Endothelial cell (in vitro differentiated cells): ENCODE measurements at regions not wholly inside any gene's neighbourhood (a gene's known extent, or its start where the extent isn't known, plus 50 kb on each side); places are given as distances from the start of the nearest gene placed in this dataset.

ENCODE experiments used
- DNase-seq: peaks from one replicate; pipeline ENCODE4 v3.0.0; 2021; ENCODE audit warnings: low spot score
- H3K27ac Mint-ChIP-seq: one replicate; pipeline ENCODE4 v1.8.0; 2021; ENCODE audit warnings: mixed read lengths, inconsistent platforms; ENCODE audit not compliant: unreplicated experiment
- H3K27me3 Mint-ChIP-seq: one replicate; pipeline ENCODE4 v1.8.0; 2021; ENCODE audit warnings: mild to moderate bottlenecking, moderate library complexity, mixed read lengths, inconsistent platforms; ENCODE audit not compliant: unreplicated experiment
- H3K36me3 Mint-ChIP-seq: one replicate; pipeline ENCODE4 v1.8.0; 2021; ENCODE audit warnings: mild to moderate bottlenecking, low read depth, mixed read lengths, inconsistent platforms; ENCODE audit not compliant: unreplicated experiment
- H3K4me1 Mint-ChIP-seq: one replicate; pipeline ENCODE4 v1.8.0; 2021; ENCODE audit warnings: mild to moderate bottlenecking, mixed read lengths, inconsistent platforms; ENCODE audit not compliant: unreplicated experiment
- H3K4me3 Mint-ChIP-seq: one replicate; pipeline ENCODE4 v1.8.0; 2021; ENCODE audit warnings: mild to moderate bottlenecking, mixed read lengths, inconsistent platforms; ENCODE audit not compliant: unreplicated experiment
- H3K9me3 Mint-ChIP-seq: one replicate; pipeline ENCODE4 v1.8.0; 2021; ENCODE audit warnings: mixed read lengths, inconsistent platforms; ENCODE audit not compliant: unreplicated experiment
- CTCF ChIP-seq: fragments of 200-600 bp; sonication (generic); IDR thresholded peaks from one replicate; pipeline ENCODE4 v1.5.0; 2021; ENCODE audit warnings: antibody characterized with exemption; ENCODE audit not compliant: unreplicated experiment

- H3K4me3 Mint-ChIP-seq, result no peak overlapping the region
- DNase-seq, result no peak
- no peak overlapping the region for H3K27ac Mint-ChIP-seq
- H3K27me3 Mint-ChIP-seq, result no peaks in the 10 kb centered on the region
- H3K9me3 Mint-ChIP-seq, result no peaks in the 10 kb centered on the region
- H3K36me3 Mint-ChIP-seq, result no peaks in the 10 kb centered on the region
- H3K4me1 Mint-ChIP-seq, result no peaks in the 10 kb centered on the region
- no peak for TF ChIP-seq CTCF
Measured at GRCh38 chr2:6074089-6074643, 382.0 kb downstream of the SOX11 start.

GRCh38 chr2:6077585-6077984 lies 385.4 kb downstream of the SOX11 start:
- Mint-ChIP-seq H3K9me3 (no peaks in the 10 kb centered on the region), H3K36me3 (no peaks in the 10 kb centered on the region), H3K27ac (no peak overlapping the region), H3K4me1 (no peaks in the 10 kb centered on the region), H3K27me3 (peaks cover 2% of the 10 kb centered on the region), H3K4me3 (no peak overlapping the region)
- no peak for DNase-seq
- TF ChIP-seq CTCF, result no peak

GRCh38 chr2:6078414-6078813 lies 386.2 kb downstream of the SOX11 start:
- no peak for DNase-seq
- Mint-ChIP-seq H3K27ac (no peak overlapping the region), H3K36me3 (no peaks in the 10 kb centered on the region), H3K4me3 (no peak overlapping the region), H3K27me3 (peaks cover 2% of the 10 kb centered on the region), H3K4me1 (no peaks in the 10 kb centered on the region), H3K9me3 (no peaks in the 10 kb centered on the region)
- no peak for TF ChIP-seq CTCF

- Mint-ChIP-seq H3K36me3 (no peaks in the 10 kb centered on the region), H3K4me3 (no peak overlapping the region), H3K27me3 (peaks cover 2% of the 10 kb centered on the region), H3K9me3 (no peaks in the 10 kb centered on the region), H3K4me1 (no peaks in the 10 kb centered on the region), H3K27ac (no peak overlapping the region)
- no peak for DNase-seq
- no peak for TF ChIP-seq CTCF
Measured at GRCh38 chr2:6079405-6079804, 387.2 kb downstream of the SOX11 start.

- H3K4me3 Mint-ChIP-seq, result no peak overlapping the region
- no peak for TF ChIP-seq CTCF
- H3K9me3 Mint-ChIP-seq, result no peaks in the 10 kb centered on the region
- H3K27me3 Mint-ChIP-seq, result peaks cover 2% of the 10 kb centered on the region
- no peaks in the 10 kb centered on the region for H3K36me3 Mint-ChIP-seq
- DNase-seq, result no peak
- H3K4me1 Mint-ChIP-seq, result no peaks in the 10 kb centered on the region
- H3K27ac Mint-ChIP-seq, result no peak overlapping the region
Measured at GRCh38 chr2:6080932-6081753, 389.0 kb downstream of the SOX11 start.
